Upper lobe of left lung (tissue), 6 donors: ENCODE measurements at regions not wholly inside any gene's neighbourhood (a gene's known extent, or its start where the extent isn't known, plus 50 kb on each side); places are given as distances from the start of the nearest gene placed in this dataset.

Source experiments
- ATAC-seq, 2 donors: fragments of 200-7000 bp; cut with Tn5 transposase; one replicate each; pipeline ENCODE4 v1.9.1; 2022; ENCODE audit warnings: mild to moderate bottlenecking in 2 of 2, moderate library complexity in 2 of 2; ENCODE audit not compliant: low FRiP score in 2 of 2
- DNase-seq, 2 donors: peaks; one replicate each; pipeline ENCODE4 v3.0.0-alpha.2; 2019 to 2020
- H3K27ac ChIP-seq, 4 donors: fragments of 200-600 bp; sonication (generic); one replicate each; pipeline ENCODE4 v1.5.1; 2016 to 2019
- H3K27me3 ChIP-seq, 4 donors: fragments of 200-600 bp; sonication (generic); one replicate each; pipeline ENCODE4 v1.5.1; 2017 to 2019
- H3K36me3 ChIP-seq, 4 donors: fragments of 200-600 bp; sonication (generic); one replicate each; pipeline ENCODE4 v1.5.1; 2016 to 2019
- H3K4me1 ChIP-seq, 4 donors: fragments of 200-600 bp; sonication (generic); one replicate each; pipeline ENCODE4 v1.5.1; 2018 to 2019
- H3K4me3 ChIP-seq, 4 donors: fragments of 200-600 bp; sonication (generic); one replicate each; pipeline ENCODE4 v1.5.1; 2017 to 2019; ENCODE audit warnings: mild to moderate bottlenecking in 2 of 4, moderate library complexity in 1 of 4
- H3K9me3 ChIP-seq, 4 donors: fragments of 200-600 bp; sonication (generic); one replicate each; pipeline ENCODE4 v1.5.1; 2018 to 2019
- EP300 ChIP-seq, 4 donors: sonication (generic); formaldehyde crosslinking; IDR thresholded peaks; one replicate each; pipeline ENCODE4 v1.5.1; 2017; ENCODE audit warnings: antibody characterized with exemption in 4 of 4, control low read depth in 2 of 4
- POLR2A ChIP-seq, 4 donors: fragments of 450-650 bp; IDR thresholded peaks; one replicate each; pipeline ENCODE4 v1.5.1; 2016 to 2017; ENCODE audit warnings: antibody characterized with exemption in 4 of 4, mild to moderate bottlenecking in 2 of 4
- POLR2AphosphoS5 ChIP-seq, 2 donors: sonication (generic); formaldehyde crosslinking; IDR thresholded peaks; one replicate each; pipeline ENCODE4 v1.5.1; 2017; ENCODE audit warnings: antibody characterized with exemption in 2 of 2
- WGBS, 2 donors: methylation state at CpG; one replicate each; pipeline ENCODE4 v1.1.5; 2017 to 2018; 5-methylcytosine and 5-hydroxymethylcytosine counted together
- TF ChIP-seq, protein P1 (sequence below), 6 experiments: fragments of 450-650 bp in 4 of 6; fragments of 200-600 bp in 2 of 6; sonication (generic) in 2 of 6; IDR thresholded peaks; one replicate each; pipeline ENCODE4 v1.5.1; 2016 to 2019; ENCODE audit warnings: antibody characterized with exemption in 6 of 6
- donor health status: DM: no; HTN: no; CAD: no; lungs with moderate emphysema.
- donor health status: DM: no; HTN: yes; CAD: no; lungs with severe emphysema.

DNA sequence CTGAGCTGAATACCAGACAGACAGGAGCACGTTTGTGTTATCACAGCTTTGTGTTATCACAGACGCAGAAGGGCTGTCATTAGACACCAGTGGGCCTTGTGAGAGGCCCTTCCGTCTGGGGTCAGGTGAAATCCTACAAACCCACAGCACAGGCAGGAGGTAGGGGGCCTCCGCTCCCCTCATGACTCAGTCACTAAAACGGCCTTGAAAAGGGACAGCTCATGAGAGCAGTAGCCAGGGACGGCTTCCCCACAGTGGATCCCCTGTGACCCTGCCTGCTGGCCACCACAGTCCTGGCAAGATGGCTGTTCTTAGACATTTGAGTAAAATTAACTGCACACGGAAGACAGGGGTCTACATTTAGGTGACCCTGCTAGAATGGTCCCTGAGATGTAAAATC, 215.8 kb upstream of the PPP2R2D start:
- H3K4me1 ChIP-seq: no peaks in the 10 kb centered on the region
- no peaks in the 10 kb centered on the region for H3K36me3 ChIP-seq
- no peak for ATAC-seq
- TF ChIP-seq EP300 (IDR thresholded peaks at IDR 0.05): no peak
- TF ChIP-seq POLR2AphosphoS5 (IDR thresholded peaks at IDR 0.05): no peak
- TF ChIP-seq, protein P1, sequence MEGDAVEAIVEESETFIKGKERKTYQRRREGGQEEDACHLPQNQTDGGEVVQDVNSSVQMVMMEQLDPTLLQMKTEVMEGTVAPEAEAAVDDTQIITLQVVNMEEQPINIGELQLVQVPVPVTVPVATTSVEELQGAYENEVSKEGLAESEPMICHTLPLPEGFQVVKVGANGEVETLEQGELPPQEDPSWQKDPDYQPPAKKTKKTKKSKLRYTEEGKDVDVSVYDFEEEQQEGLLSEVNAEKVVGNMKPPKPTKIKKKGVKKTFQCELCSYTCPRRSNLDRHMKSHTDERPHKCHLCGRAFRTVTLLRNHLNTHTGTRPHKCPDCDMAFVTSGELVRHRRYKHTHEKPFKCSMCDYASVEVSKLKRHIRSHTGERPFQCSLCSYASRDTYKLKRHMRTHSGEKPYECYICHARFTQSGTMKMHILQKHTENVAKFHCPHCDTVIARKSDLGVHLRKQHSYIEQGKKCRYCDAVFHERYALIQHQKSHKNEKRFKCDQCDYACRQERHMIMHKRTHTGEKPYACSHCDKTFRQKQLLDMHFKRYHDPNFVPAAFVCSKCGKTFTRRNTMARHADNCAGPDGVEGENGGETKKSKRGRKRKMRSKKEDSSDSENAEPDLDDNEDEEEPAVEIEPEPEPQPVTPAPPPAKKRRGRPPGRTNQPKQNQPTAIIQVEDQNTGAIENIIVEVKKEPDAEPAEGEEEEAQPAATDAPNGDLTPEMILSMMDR (IDR thresholded peaks at IDR 0.05): no peak
- no peak for TF ChIP-seq POLR2A (IDR thresholded peaks at IDR 0.05)
- no peak for DNase-seq
- no peaks in the 10 kb centered on the region for H3K27me3 ChIP-seq
- WGBS, 2 donors: 52 to 58% methylated on average over 4 to 7 of the region's 7 CpGs
- H3K4me3 ChIP-seq: no peak overlapping the region
- no peaks in the 10 kb centered on the region for H3K9me3 ChIP-seq
- H3K27ac ChIP-seq: no peak overlapping the region

DNA sequence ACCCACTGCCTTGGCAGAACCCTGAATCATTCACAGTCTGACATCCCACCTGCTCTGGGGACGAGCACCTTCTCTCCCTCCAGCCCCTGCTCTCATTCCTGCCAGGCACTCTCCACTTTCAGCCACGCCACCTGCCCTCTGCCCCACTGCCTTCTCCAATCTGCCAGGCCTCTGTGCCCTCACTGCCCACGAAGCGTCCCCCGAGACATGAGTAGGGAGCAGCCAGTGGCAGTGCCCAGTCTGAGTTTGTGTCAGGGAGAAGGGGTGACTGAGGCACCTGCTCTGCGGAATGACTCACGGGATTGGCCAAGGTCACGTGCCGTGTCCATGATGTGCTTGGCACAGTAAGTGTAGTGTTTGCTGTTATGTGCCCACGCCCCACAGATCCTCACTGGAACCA, 215.2 kb upstream of the PPP2R2D start:
- Histone ChIP-seq H3K4me3 (no peak overlapping the region), H3K36me3 (no peaks in the 10 kb centered on the region), H3K9me3 (no peaks in the 10 kb centered on the region), H3K27me3 (no peaks in the 10 kb centered on the region), H3K4me1 (no peaks in the 10 kb centered on the region), H3K27ac (no peak overlapping the region)
- DNase-seq (no peak), ATAC-seq (no peak)
- TF ChIP-seq POLR2AphosphoS5 (IDR thresholded peaks at IDR 0.05): no peak
- no peak for TF ChIP-seq POLR2A (IDR thresholded peaks at IDR 0.05)
- TF ChIP-seq EP300 (IDR thresholded peaks at IDR 0.05): no peak
- WGBS, 2 donors: 89 to 90% methylated on average over 7 to 10 of the region's 10 CpGs

DNA sequence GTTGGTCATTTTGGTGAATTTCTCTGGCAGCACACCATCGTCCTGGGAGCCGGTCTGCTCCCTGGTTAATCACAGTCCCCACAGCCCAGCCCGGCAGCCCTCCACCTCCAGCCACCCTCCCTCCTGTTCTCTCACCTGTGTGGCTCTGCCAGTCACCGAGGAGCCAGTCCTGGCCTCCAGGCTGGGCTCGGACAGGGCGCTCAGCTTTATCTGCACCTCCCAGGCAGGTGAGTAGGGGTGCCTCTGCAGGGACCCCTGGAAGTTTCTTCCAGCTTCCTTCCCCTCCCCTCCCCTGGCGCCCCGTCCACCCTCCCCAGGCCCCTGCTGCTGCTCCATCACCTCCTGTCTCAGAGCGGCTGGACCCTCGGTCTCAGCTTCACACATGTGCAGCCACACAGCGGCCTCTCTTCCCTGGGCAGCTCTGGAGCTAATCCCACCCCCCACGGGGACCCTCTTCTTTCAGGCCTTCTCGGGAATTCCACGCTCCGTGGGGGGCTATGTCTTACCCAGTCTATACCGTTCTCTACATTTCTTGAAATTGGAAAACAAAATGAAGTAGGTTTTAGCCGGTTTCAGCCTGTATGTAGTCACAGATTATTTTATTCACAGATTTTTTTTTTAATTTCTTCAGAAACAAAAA, 213.9 kb upstream of the PPP2R2D start:
- no peaks in the 10 kb centered on the region for H3K27me3 ChIP-seq
- H3K4me1 ChIP-seq: no peaks in the 10 kb centered on the region
- H3K27ac ChIP-seq: no peak overlapping the region
- no peaks in the 10 kb centered on the region for H3K36me3 ChIP-seq
- H3K9me3 ChIP-seq: no peaks in the 10 kb centered on the region
- TF ChIP-seq, protein P1 (IDR thresholded peaks at IDR 0.05): no peak
- TF ChIP-seq POLR2A (IDR thresholded peaks at IDR 0.05): no peak
- no peak for TF ChIP-seq POLR2AphosphoS5 (IDR thresholded peaks at IDR 0.05)
- TF ChIP-seq EP300 (IDR thresholded peaks at IDR 0.05): no peak
- no peak for ATAC-seq
- no peak overlapping the region for H3K4me3 ChIP-seq
- DNase-seq: no peak
- 39 to 42% methylated on average over 12 to 17 of the region's 17 CpGs for WGBS, 2 donors

DNA sequence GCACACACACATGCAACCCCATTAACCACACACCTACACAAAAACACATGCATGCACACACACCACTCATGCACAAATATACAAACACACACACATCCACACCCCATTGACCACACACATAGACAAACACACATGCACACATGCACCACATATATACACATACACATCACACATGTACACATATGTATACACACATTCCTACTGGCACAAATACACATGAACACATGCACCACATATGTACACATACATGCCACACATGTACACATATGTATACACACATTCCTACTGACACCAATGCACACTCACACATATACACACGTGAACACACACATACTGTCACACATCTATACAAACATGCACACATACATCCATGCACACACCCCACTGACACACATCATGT, 212.5 kb upstream of the PPP2R2D start:
- Histone ChIP-seq H3K27ac (no peak overlapping the region), H3K4me3 (no peak overlapping the region), H3K36me3 (no peaks in the 10 kb centered on the region), H3K4me1 (no peaks in the 10 kb centered on the region), H3K9me3 (no peaks in the 10 kb centered on the region), H3K27me3 (no peaks in the 10 kb centered on the region)
- 92 to 93% methylated on average over 1 of the region's 1 CpG for WGBS, 2 donors
- no peak for DNase-seq
- no peak for ATAC-seq
- TF ChIP-seq EP300 (IDR thresholded peaks at IDR 0.05): no peak
- no peak for TF ChIP-seq POLR2AphosphoS5 (IDR thresholded peaks at IDR 0.05)
- TF ChIP-seq, protein P1 (IDR thresholded peaks at IDR 0.05): no peak
- TF ChIP-seq POLR2A (IDR thresholded peaks at IDR 0.05): no peak

DNA sequence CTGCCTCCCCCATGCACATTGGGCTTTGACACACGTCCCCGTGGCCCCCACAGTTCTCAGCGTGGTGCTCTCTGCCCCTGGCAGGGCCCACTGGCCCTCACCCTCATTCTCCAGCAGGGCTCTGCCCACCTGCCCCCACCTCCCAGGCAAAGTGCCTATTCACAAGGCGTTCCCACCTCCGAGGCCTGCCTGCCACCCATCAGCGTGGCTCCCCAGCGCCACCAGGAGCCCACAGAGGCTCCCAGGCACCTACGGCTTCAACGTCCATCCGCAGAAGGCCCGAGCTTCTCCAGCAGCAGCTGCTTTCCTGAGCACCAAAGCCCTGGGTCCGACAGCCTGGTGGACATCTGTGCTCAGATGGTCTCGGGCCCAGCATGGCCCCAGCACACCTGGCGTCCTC, 211.8 kb upstream of the PPP2R2D start:
- DNase-seq: no peak

More for the DNA sequence above, 211.8 kb upstream of the PPP2R2D start:
- ATAC-seq: peak in 1 of 2 donors; percentile 6
- Histone ChIP-seq H3K27ac (no peak overlapping the region), H3K36me3 (no peaks in the 10 kb centered on the region), H3K27me3 (no peaks in the 10 kb centered on the region), H3K9me3 (no peaks in the 10 kb centered on the region), H3K4me3 (no peak overlapping the region), H3K4me1 (no peaks in the 10 kb centered on the region)
- TF ChIP-seq EP300 (IDR thresholded peaks at IDR 0.05) (no peak), POLR2AphosphoS5 (IDR thresholded peaks at IDR 0.05) (no peak), POLR2A (IDR thresholded peaks at IDR 0.05) (no peak)
- TF ChIP-seq, protein P1 (IDR thresholded peaks at IDR 0.05): no peak
- 64 to 69% methylated on average over 14 of the region's 14 CpGs for WGBS, 2 donors
